ENCODE measurements at regions not wholly inside any gene's neighbourhood (a gene's known extent, or its start where the extent isn't known, plus 50 kb on each side); places are given as distances from the start of the nearest gene placed in this dataset.

DNA sequence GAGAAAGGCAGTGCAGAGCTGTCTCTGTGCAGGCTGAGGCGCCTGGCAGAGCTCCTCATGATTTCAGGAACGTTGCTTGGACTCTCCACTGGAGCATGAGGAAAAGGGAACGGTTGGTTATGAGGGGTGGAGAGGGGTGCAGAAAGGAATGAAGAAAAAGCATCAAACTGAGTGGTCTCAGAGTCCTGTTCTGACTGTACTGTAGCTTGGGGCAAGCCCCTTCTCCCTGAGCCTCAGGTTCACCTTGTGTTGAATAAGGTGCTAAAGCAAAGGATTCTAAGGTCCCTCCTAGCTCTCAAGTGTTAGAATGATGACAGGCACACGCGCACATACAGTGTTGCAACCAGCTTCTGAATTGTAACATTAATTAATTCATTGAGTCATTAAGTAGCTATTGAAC is 125.2 kb upstream of the PARP11 start:
- peaks cover 12% of the 10 kb centered on the region for H3K9me3 Mint-ChIP-seq
- Histone ChIP-seq H3K27ac (ENCODE audit: low read depth, low read length) (no peak overlapping the region), H3K27me3 (ENCODE audit: control insufficient read depth, insufficient read depth, low read length, poor library complexity, severe bottlenecking) (no peaks in the 10 kb centered on the region), H3K9me3 (ENCODE audit: control insufficient read depth, low read length) (peaks cover 4% of the 10 kb centered on the region), H3K36me3 (ENCODE audit: control insufficient read depth, insufficient read depth, low read length) (no peaks in the 10 kb centered on the region), H3K4me3 (ENCODE audit: low read length) (no peak overlapping the region), H3K9ac (ENCODE audit: extremely low read depth, low read length, poor library complexity, severe bottlenecking) (no peak overlapping the region), H3K4me1 (ENCODE audit: control insufficient read depth, insufficient read depth, low read length) (no peaks in the 10 kb centered on the region)
- peaks cover 22% of the 10 kb centered on the region for H3K4me1 Mint-ChIP-seq
- H3K27ac Mint-ChIP-seq: no peak overlapping the region
- peaks cover 21% of the 10 kb centered on the region for H3K36me3 Mint-ChIP-seq (ENCODE audit: low read depth)
- H3K27me3 Mint-ChIP-seq (ENCODE audit: insufficient read depth): peaks cover 16% of the 10 kb centered on the region
- 91 to 100% methylated on average over 5 of the region's 5 CpGs for WGBS, 2 experiments (ENCODE audit: insufficient coverage in 1 of 2, insufficient read length in 1 of 2)
- no peak for DNase-seq
- H3K4me3 Mint-ChIP-seq: no peak overlapping the region
- TF ChIP-seq, protein P1, sequence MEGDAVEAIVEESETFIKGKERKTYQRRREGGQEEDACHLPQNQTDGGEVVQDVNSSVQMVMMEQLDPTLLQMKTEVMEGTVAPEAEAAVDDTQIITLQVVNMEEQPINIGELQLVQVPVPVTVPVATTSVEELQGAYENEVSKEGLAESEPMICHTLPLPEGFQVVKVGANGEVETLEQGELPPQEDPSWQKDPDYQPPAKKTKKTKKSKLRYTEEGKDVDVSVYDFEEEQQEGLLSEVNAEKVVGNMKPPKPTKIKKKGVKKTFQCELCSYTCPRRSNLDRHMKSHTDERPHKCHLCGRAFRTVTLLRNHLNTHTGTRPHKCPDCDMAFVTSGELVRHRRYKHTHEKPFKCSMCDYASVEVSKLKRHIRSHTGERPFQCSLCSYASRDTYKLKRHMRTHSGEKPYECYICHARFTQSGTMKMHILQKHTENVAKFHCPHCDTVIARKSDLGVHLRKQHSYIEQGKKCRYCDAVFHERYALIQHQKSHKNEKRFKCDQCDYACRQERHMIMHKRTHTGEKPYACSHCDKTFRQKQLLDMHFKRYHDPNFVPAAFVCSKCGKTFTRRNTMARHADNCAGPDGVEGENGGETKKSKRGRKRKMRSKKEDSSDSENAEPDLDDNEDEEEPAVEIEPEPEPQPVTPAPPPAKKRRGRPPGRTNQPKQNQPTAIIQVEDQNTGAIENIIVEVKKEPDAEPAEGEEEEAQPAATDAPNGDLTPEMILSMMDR (conservative IDR thresholded peaks at IDR 0.05): no peak

- DNase-seq: peak; percentile 53
- peaks cover 9% of the 10 kb centered on the region for H3K9me3 Mint-ChIP-seq
- TF ChIP-seq, protein P1 (conservative IDR thresholded peaks at IDR 0.05): no peak
- H3K27ac Mint-ChIP-seq: no peak overlapping the region
- Histone ChIP-seq H3K27ac (ENCODE audit: low read depth, low read length) (no peak overlapping the region), H3K4me1 (ENCODE audit: control insufficient read depth, insufficient read depth, low read length) (no peaks in the 10 kb centered on the region), H3K4me3 (ENCODE audit: low read length) (no peak overlapping the region), H3K9ac (ENCODE audit: extremely low read depth, low read length, poor library complexity, severe bottlenecking) (no peak overlapping the region), H3K9me3 (ENCODE audit: control insufficient read depth, low read length) (peaks cover 4% of the 10 kb centered on the region), H3K36me3 (ENCODE audit: control insufficient read depth, insufficient read depth, low read length) (no peaks in the 10 kb centered on the region), H3K27me3 (ENCODE audit: control insufficient read depth, insufficient read depth, low read length, poor library complexity, severe bottlenecking) (no peaks in the 10 kb centered on the region)
- H3K27me3 Mint-ChIP-seq (ENCODE audit: insufficient read depth): peaks cover 19% of the 10 kb centered on the region
- H3K4me1 Mint-ChIP-seq: peaks cover 28% of the 10 kb centered on the region
- H3K4me3 Mint-ChIP-seq: no peak overlapping the region
- WGBS, 2 experiments (ENCODE audit: insufficient coverage in 1 of 2, insufficient read length in 1 of 2): 63 to 87% methylated on average over 3 to 5 of the region's 5 CpGs
- peaks cover 16% of the 10 kb centered on the region for H3K36me3 Mint-ChIP-seq (ENCODE audit: low read depth)
Observed at GRCh38 chr12:3996322-3996721, 123.1 kb upstream of the PARP11 start.

- no peaks in the 10 kb centered on the region for H3K9me3 Mint-ChIP-seq
- H3K4me1 ChIP-seq (ENCODE audit: control insufficient read depth, insufficient read depth, low read length): no peaks in the 10 kb centered on the region
- H3K4me3 Mint-ChIP-seq: no peak overlapping the region
- no peak overlapping the region for H3K9ac ChIP-seq (ENCODE audit: extremely low read depth, low read length, poor library complexity, severe bottlenecking)
- no peak overlapping the region for H3K27ac Mint-ChIP-seq
- TF ChIP-seq, protein P1 (conservative IDR thresholded peaks at IDR 0.05): no peak
- peaks cover 6% of the 10 kb centered on the region for H3K36me3 Mint-ChIP-seq (ENCODE audit: low read depth)
- DNase-seq: peak; percentile 40
- H3K27ac ChIP-seq (ENCODE audit: low read depth, low read length): no peak overlapping the region
- peaks cover 14% of the 10 kb centered on the region for H3K27me3 Mint-ChIP-seq (ENCODE audit: insufficient read depth)
- no peaks in the 10 kb centered on the region for H3K27me3 ChIP-seq (ENCODE audit: control insufficient read depth, insufficient read depth, low read length, poor library complexity, severe bottlenecking)
- 95 to 100% methylated on average over 2 of the region's 2 CpGs for WGBS, 2 experiments (ENCODE audit: insufficient coverage in 1 of 2, insufficient read length in 1 of 2)
- no peak overlapping the region for H3K4me3 ChIP-seq (ENCODE audit: low read length)
- no peaks in the 10 kb centered on the region for H3K9me3 ChIP-seq (ENCODE audit: control insufficient read depth, low read length)
- no peaks in the 10 kb centered on the region for H3K36me3 ChIP-seq (ENCODE audit: control insufficient read depth, insufficient read depth, low read length)
- H3K4me1 Mint-ChIP-seq: peaks cover 38% of the 10 kb centered on the region
Observed at GRCh38 chr12:3995306-3995705, 122.1 kb upstream of the PARP11 start.

Data from endodermal cell (in vitro differentiated cells).